GM12878 (cell line): ENCODE measurements at regions not wholly inside any gene's neighbourhood (a gene's known extent, or its start where the extent isn't known, plus 50 kb on each side); places are given as distances from the start of the nearest gene placed in this dataset.

Source experiments
- ATAC-seq: fragments of 200-7000 bp; cut with Tn5 transposase; 3 replicates; pipeline ENCODE4 v1.9.1; 2020; ENCODE audit warnings: mild to moderate bottlenecking, moderate library complexity
- BruUV-seq: library from RNA; stranded (reverse); fragments of 400-500 nt; replicated peaks from 2 replicates; lab custom pipeline; 2021; lab: Mats Ljungman, UMichigan
- CTCF ChIA-PET: fragments of 300-600 bp; sonication (Branson Sonifier 250); formaldehyde crosslinking; extraction: SDS; loops from one replicate; lab custom pipeline; 2021; ENCODE audit warnings: inconsistent platforms; lab: Yijun Ruan, JAX
- POLR2A ChIA-PET: fragments of 350-600 bp; formaldehyde crosslinking; extraction: SDS; loops from one replicate; lab custom pipeline; 2021; ENCODE audit warnings: inconsistent platforms; lab: Charles Lee
- RAD21 ChIA-PET: fragments of 300-600 bp; sonication (Branson Sonifier 250); formaldehyde crosslinking; loops from one replicate; lab custom pipeline; 2023; ENCODE audit warnings: antibody characterized with exemption; ENCODE audit not compliant: unreplicated experiment; lab: Charles Lee
- SMC1A ChIA-PET: fragments of 300-600 bp; sonication (Branson Sonifier 250); formaldehyde crosslinking; loops from one replicate; lab custom pipeline; 2023; ENCODE audit not compliant: unreplicated experiment, uncharacterized antibody; lab: Charles Lee
- DNase-seq: peaks from one replicate; pipeline ENCODE4 v3.0.0-alpha.2; 2011; ENCODE audit warnings: low read depth, low spot score
- FAIRE-seq: peaks from 3 replicates; lab custom pipeline; 2011; peaks lifted over from hg19 to GRCh38; lab: Jason Lieb, UNC
- H2AFZ ChIP-seq: 2 replicates; pipeline ENCODE4 v1.6.0; 2011; ENCODE audit warnings: low read depth, low read length, control low read depth; ENCODE audit not compliant: control insufficient read depth
- H3K27ac ChIP-seq: 2 replicates; pipeline ENCODE4 v1.5.1; 2011; ENCODE audit warnings: control low read depth; ENCODE audit not compliant: control insufficient read depth, insufficient read depth
- H3K27me3 ChIP-seq, 2 experiments: replicated peaks in 1 of 2; 2 replicates each; pipeline versions ENCODE4 v1.6.0 to v1.6.1; 2011; ENCODE audit warnings: low read length in 1 of 2; ENCODE audit not compliant: control insufficient read depth in 2 of 2, insufficient read depth in 2 of 2
- H3K36me3 ChIP-seq, 2 experiments: 2 replicates each; pipeline ENCODE4 v1.5.1; 2011; ENCODE audit warnings: low read length in 1 of 2; ENCODE audit not compliant: control insufficient read depth in 2 of 2, insufficient read depth in 2 of 2
- H3K4me1 ChIP-seq: 2 replicates; pipeline ENCODE4 v1.6.1; 2011; ENCODE audit warnings: mild to moderate bottlenecking, low read length, moderate library complexity, mixed read lengths; ENCODE audit not compliant: control insufficient read depth, insufficient read depth
- H3K4me2 ChIP-seq: 2 replicates; pipeline ENCODE4 v1.6.0; 2011; ENCODE audit warnings: control low read depth; ENCODE audit not compliant: control insufficient read depth, insufficient read depth
- H3K4me3 ChIP-seq: fragments of 200-600 bp; sonication (generic); 2 replicates; pipeline ENCODE4 v1.5.1; 2016
- H3K79me2 ChIP-seq: 2 replicates; pipeline ENCODE4 v1.6.0; 2011; ENCODE audit warnings: low read length; ENCODE audit not compliant: control insufficient read depth, insufficient read depth
- H3K9ac ChIP-seq: 2 replicates; pipeline ENCODE4 v1.8.0; 2011; ENCODE audit warnings: low read length, control low read depth, mixed read lengths; ENCODE audit not compliant: control insufficient read depth, insufficient read depth
- H3K9me3 ChIP-seq: replicated peaks from 3 replicates; pipeline ENCODE4 v1.5.1; 2011; ENCODE audit warnings: mild to moderate bottlenecking, low read length; ENCODE audit not compliant: control insufficient read depth, insufficient read depth
- H4K20me1 ChIP-seq: 2 replicates; pipeline ENCODE4 v1.6.0; 2011; ENCODE audit not compliant: control insufficient read depth, insufficient read depth
- IKZF1 ChIP-seq: fragments of 450-650 bp; conservative IDR thresholded peaks from 2 replicates; pipeline ENCODE4 v1.6.1; 2017; ENCODE audit warnings: antibody characterized with exemption, mild to moderate bottlenecking
- MEF2B ChIP-seq: fragments of 450-650 bp; IDR thresholded peaks from 2 replicates; pipeline ENCODE4 v1.6.1; 2018; ENCODE audit warnings: mild to moderate bottlenecking, moderate library complexity; ENCODE audit not compliant: partially characterized antibody, poor library complexity, severe bottlenecking
- MTA2 ChIP-seq: fragments of 450-650 bp; IDR thresholded peaks from 2 replicates; pipeline ENCODE4 v1.6.1; 2016; ENCODE audit warnings: low read depth, mild to moderate bottlenecking, moderate library complexity
- RFX5 ChIP-seq: IDR thresholded peaks from 2 replicates; pipeline ENCODE4 v1.6.1; 2011; ENCODE audit warnings: low read depth, low read length, improper control_type of control experiment
- RUNX3 ChIP-seq: IDR thresholded peaks from 2 replicates; pipeline ENCODE4 v1.6.1; 2012; ENCODE audit warnings: low read length, inconsistent platforms
- SP1 ChIP-seq: IDR thresholded peaks from one replicate; pipeline ENCODE4 v1.6.1; 2011; ENCODE audit warnings: low read depth, low read length
- STAT3 ChIP-seq: IDR thresholded peaks from 2 replicates; pipeline ENCODE4 v1.6.1; 2011; ENCODE audit warnings: low read depth, low read length, improper control_type of control experiment
- TARDBP ChIP-seq: IDR thresholded peaks from 2 replicates; pipeline ENCODE4 v1.6.1; 2016; ENCODE audit warnings: borderline replicate concordance
- TCF12 ChIP-seq: IDR thresholded peaks from 2 replicates; pipeline ENCODE4 v1.6.1; 2011; ENCODE audit warnings: low read depth, mild to moderate bottlenecking, low read length
- WGBS: methylation state at CpG from one replicate; pipeline ENCODE4 v1.1.6; 2016; ENCODE audit warnings: low lambda C conversion rate; ENCODE audit not compliant: insufficient replicate concordance, insufficient coverage; ENCODE audit errors: missing lambda C conversion rate; 5-methylcytosine and 5-hydroxymethylcytosine counted together
- in situ Hi-C: fragments of 300-500 bp; cut with MboI; formaldehyde crosslinking; loops from 9 replicates; pipeline ENCODE4 v1.14.3; 2018; ENCODE audit warnings: mixed read lengths
- intact Hi-C: fragments of 100-400 bp; cut with micrococcal nuclease; formaldehyde crosslinking; loops from one replicate; pipeline ENCODE4 v1.14.2; 2022; ENCODE audit not compliant: unreplicated experiment

- TF ChIP-seq TARDBP = no peak
These were observed 608.4 kb downstream of the HDGFL1 start (continued) for GRCh38 chr6:23177806-23178205.

- Histone ChIP-seq H3K27ac (no peak overlapping the region), H4K20me1 (no peaks in the 10 kb centered on the region), H3K36me3 (no peaks in the 10 kb centered on the region), H3K27me3 (no peaks in the 10 kb centered on the region), H3K4me1 (no peaks in the 10 kb centered on the region), H3K4me2 (no peak overlapping the region), H3K9ac (no peak overlapping the region), H3K4me3 (no peak overlapping the region), H3K9me3 (no peaks in the 10 kb centered on the region), H2AFZ (no peak overlapping the region), H3K79me2 (no peaks in the 10 kb centered on the region)
- FAIRE-seq (no peak), ATAC-seq (no peak), DNase-seq (no peak)
- BruUV-seq = no TSS peak
- intact Hi-C loops (no loop called here), in situ Hi-C loops (no loop called here)
- ChIA-PET POLR2A (no interaction called here), RAD21 (no interaction called here), CTCF (interaction anchor here (0.7 kb wide), 1 partner anchor 325 kb away, joined by 3 read pairs; no protein-coding TSS in a partner anchor), SMC1A (no interaction called here)
- 0% methylated on average over 4 of the region's 4 CpGs for WGBS
- TF ChIP-seq SP1 = no peak
- TF ChIP-seq IKZF1 = no peak
These were observed 610.6 kb downstream of the HDGFL1 start for GRCh38 chr6:23179994-23180393.

GRCh38 chr6:23180504-23181293 is 611.3 kb downstream of the HDGFL1 start:
- intact Hi-C loops = no loop called here
- no peak for TF ChIP-seq MEF2B
- no peak for TF ChIP-seq RFX5
- TF ChIP-seq TCF12 = no peak
- TF ChIP-seq IKZF1 = no peak
- TF ChIP-seq RUNX3 = no peak
- TF ChIP-seq STAT3 = no peak
- TF ChIP-seq MTA2 = no peak
- H3K27ac ChIP-seq = no peak overlapping the region
- BruUV-seq = no TSS peak
- RAD21 ChIA-PET = no interaction called here
- H3K79me2 ChIP-seq = no peaks in the 10 kb centered on the region
- H3K4me2 ChIP-seq = no peak overlapping the region
- POLR2A ChIA-PET = no interaction called here
- H3K4me1 ChIP-seq = no peaks in the 10 kb centered on the region
- 12% methylated on average over 12 of the region's 12 CpGs for WGBS
- SMC1A ChIA-PET = no interaction called here
- CTCF ChIA-PET = interaction anchor here (0.7 kb wide), 1 partner anchor 326 kb away, joined by 3 read pairs; no protein-coding TSS in a partner anchor
- in situ Hi-C loops = no loop called here
- H4K20me1 ChIP-seq = no peaks in the 10 kb centered on the region
- no peak overlapping the region for H2AFZ ChIP-seq
- no peak for FAIRE-seq
- no peaks in the 10 kb centered on the region for H3K27me3 ChIP-seq
- H3K9ac ChIP-seq = no peak overlapping the region
- ATAC-seq = no peak
- no peaks in the 10 kb centered on the region for H3K36me3 ChIP-seq
- DNase-seq = no peak
- H3K9me3 ChIP-seq = no peaks in the 10 kb centered on the region
- H3K4me3 ChIP-seq = no peak overlapping the region
